K562 (cell line): ENCODE measurements at regions not wholly inside any gene's neighbourhood (a gene's known extent, or its start where the extent isn't known, plus 50 kb on each side); places are given as distances from the start of the nearest gene placed in this dataset.

Experiments used
- ARHGAP35 ChIP-seq: fragments of 450-650 bp; IDR thresholded peaks from 2 replicates; pipeline ENCODE4 v1.6.1; 2018; ENCODE audit not compliant: partially characterized antibody
- ARID4B ChIP-seq: sonication (generic); formaldehyde crosslinking; IDR thresholded peaks from 2 replicates; pipeline ENCODE4 v1.8.0; 2022; ENCODE audit warnings: mild to moderate bottlenecking, missing genetic modification reagents
- CGGBP1 ChIP-seq: fragments of 250-450 bp; sonication (Bioruptor Pico); IDR thresholded peaks from 2 replicates; pipeline ENCODE4 v1.9.0; 2021; ENCODE audit warnings: mild to moderate bottlenecking
- NCOA2 ChIP-seq, 2 experiments: fragments of 450-650 bp; IDR thresholded peaks; 2 replicates each; pipeline ENCODE4 v1.6.1; 2018; ENCODE audit warnings: mild to moderate bottlenecking in 2 of 2, moderate library complexity in 1 of 2; ENCODE audit not compliant: partially characterized antibody in 2 of 2
- NFATC3 ChIP-seq: fragments of 450-650 bp; IDR thresholded peaks from 2 replicates; pipeline ENCODE4 v1.6.1; 2017; ENCODE audit warnings: mild to moderate bottlenecking
- POLR2B ChIP-seq: fragments of 450-650 bp; IDR thresholded peaks from 2 replicates; pipeline ENCODE4 v1.6.1; 2018; ENCODE audit warnings: low read depth; ENCODE audit not compliant: partially characterized antibody
- PRDM10 ChIP-seq: fragments of 450-650 bp; IDR thresholded peaks from 2 replicates; pipeline ENCODE4 v1.6.1; 2018; ENCODE audit not compliant: partially characterized antibody
- RBBP5 ChIP-seq: fragments of 200-600 bp; sonication (generic); IDR thresholded peaks from 2 replicates; pipeline ENCODE4 v1.6.1; 2012; ENCODE audit warnings: borderline replicate concordance, mild to moderate bottlenecking, low read length, control low read depth, inconsistent platforms; ENCODE audit not compliant: insufficient read depth, poor library complexity, severe bottlenecking
- ZFX ChIP-seq: sonication (generic); formaldehyde crosslinking; IDR thresholded peaks from 2 replicates; pipeline ENCODE4 v1.8.0; 2022; ENCODE audit warnings: mild to moderate bottlenecking, missing genetic modification reagents, moderate library complexity
- ZNF133 ChIP-seq: fragments of 250-450 bp; sonication (Bioruptor Pico); IDR thresholded peaks from 2 replicates; pipeline ENCODE4 v1.4.0; 2020; ENCODE audit warnings: mild to moderate bottlenecking
- ZNF57 ChIP-seq: fragments of 450-650 bp; formaldehyde crosslinking; IDR thresholded peaks from 2 replicates; pipeline ENCODE4 v1.4.0; 2020; ENCODE audit warnings: mild to moderate bottlenecking, moderate library complexity

- TF ChIP-seq NFATC3 = no peak
- no peak for TF ChIP-seq ZFX (CRISPR knock-in tag)
- TF ChIP-seq NCOA2 (IDR thresholded peaks at IDR 0.05; ENCODE audit: partially characterized antibody in 2 of 2) = no peak
- TF ChIP-seq POLR2B = no peak
- no peak for TF ChIP-seq ARID4B (CRISPR knock-in tag)
- no peak for TF ChIP-seq ZNF133
- TF ChIP-seq ZNF57 (CRISPR knock-in tag) = no peak
- TF ChIP-seq ARHGAP35 = no peak
- no peak for TF ChIP-seq PRDM10
- no peak for TF ChIP-seq RBBP5
- TF ChIP-seq CGGBP1 (CRISPR knock-in tag) = no peak
Measured at GRCh38 chr6:10248378-10248843, 166.5 kb downstream of the TFAP2A start.
